Neutrophil (primary cell): ENCODE measurements at regions not wholly inside any gene's neighbourhood (a gene's known extent, or its start where the extent isn't known, plus 50 kb on each side); places are given as distances from the start of the nearest gene placed in this dataset.

Experiments used
- H3K27ac ChIP-seq: fragments of 200-600 bp; sonication (generic); 2 replicates; pipeline ENCODE4 v1.5.1; 2016; ENCODE audit warnings: mild to moderate bottlenecking, moderate library complexity
- H3K27me3 ChIP-seq: fragments of 200-600 bp; sonication (generic); 2 replicates; pipeline ENCODE4 v1.6.0; 2016; ENCODE audit warnings: mild to moderate bottlenecking
- H3K36me3 ChIP-seq: fragments of 200-600 bp; sonication (generic); 2 replicates; pipeline ENCODE4 v1.5.1; 2017
- H3K4me1 ChIP-seq, 2 experiments: fragments of 200-600 bp in 1 of 2; sonication (generic) in 1 of 2; 1 replicate in 1 of 2; 2 replicates in 1 of 2; pipeline versions ENCODE4 v1.5.1 to v1.6.1; 2013 to 2016; ENCODE audit warnings: low read depth in 1 of 2, low read length in 1 of 2, mild to moderate bottlenecking in 1 of 2, moderate library complexity in 1 of 2; ENCODE audit not compliant: control insufficient read depth in 1 of 2, insufficient read depth in 1 of 2
- H3K4me3 ChIP-seq, 2 experiments: fragments of 200-600 bp in 1 of 2; sonication (generic) in 1 of 2; 1 replicate in 1 of 2; 2 replicates in 1 of 2; pipeline ENCODE4 v1.5.1; 2013 to 2016; ENCODE audit warnings: low read depth in 1 of 2, low read length in 1 of 2, mild to moderate bottlenecking in 1 of 2, moderate library complexity in 1 of 2
- H3K9me3 ChIP-seq: fragments of 200-600 bp; sonication (generic); 2 replicates; pipeline ENCODE4 v1.5.1; 2016
- CTCF ChIP-seq: fragments of 200-600 bp; sonication (generic); IDR thresholded peaks from 2 replicates; pipeline ENCODE4 v1.5.1; 2016; ENCODE audit warnings: antibody characterized with exemption

GRCh38 chr5:118552146-118552545 lies 436.2 kb downstream of the DTWD2 start:
- no peak overlapping the region for H3K4me3 ChIP-seq
- H3K9me3 ChIP-seq, result no peaks in the 10 kb centered on the region
- no peaks in the 10 kb centered on the region for H3K27me3 ChIP-seq
- H3K36me3 ChIP-seq, result no peaks in the 10 kb centered on the region
- no peak overlapping the region for H3K27ac ChIP-seq
- no peak for TF ChIP-seq CTCF
- H3K4me1 ChIP-seq, result no peaks in the 10 kb centered on the region

- TF ChIP-seq CTCF, result no peak
- no peaks in the 10 kb centered on the region for H3K36me3 ChIP-seq
- H3K27me3 ChIP-seq, result no peaks in the 10 kb centered on the region
- H3K4me1 ChIP-seq, result no peaks in the 10 kb centered on the region
- H3K4me3 ChIP-seq, result no peak overlapping the region
- H3K9me3 ChIP-seq, result no peaks in the 10 kb centered on the region
- no peak overlapping the region for H3K27ac ChIP-seq
Measured at GRCh38 chr5:118551716-118552115, 436.6 kb downstream of the DTWD2 start.

- Histone ChIP-seq H3K4me1 (no peaks in the 10 kb centered on the region), H3K27ac (no peak overlapping the region), H3K9me3 (no peaks in the 10 kb centered on the region), H3K4me3 (no peak overlapping the region), H3K36me3 (no peaks in the 10 kb centered on the region), H3K27me3 (no peaks in the 10 kb centered on the region)
- no peak for TF ChIP-seq CTCF
Measured at GRCh38 chr5:118551031-118551430, 437.3 kb downstream of the DTWD2 start.

- Histone ChIP-seq H3K4me1 (no peaks in the 10 kb centered on the region), H3K36me3 (no peaks in the 10 kb centered on the region), H3K27me3 (no peaks in the 10 kb centered on the region), H3K9me3 (no peaks in the 10 kb centered on the region), H3K27ac (no peak overlapping the region), H3K4me3 (no peak overlapping the region)
- TF ChIP-seq CTCF, result no peak
Measured at GRCh38 chr5:118548761-118549720, 439.3 kb downstream of the DTWD2 start.

GRCh38 chr5:118545470-118545869 lies 442.9 kb downstream of the DTWD2 start:
- no peaks in the 10 kb centered on the region for H3K27me3 ChIP-seq
- TF ChIP-seq CTCF, result no peak
- no peaks in the 10 kb centered on the region for H3K4me1 ChIP-seq
- H3K27ac ChIP-seq, result no peak overlapping the region
- no peaks in the 10 kb centered on the region for H3K9me3 ChIP-seq
- no peak overlapping the region for H3K4me3 ChIP-seq
- H3K36me3 ChIP-seq, result no peaks in the 10 kb centered on the region
